Head of caudate nucleus (tissue), 42 donors: ENCODE measurements at regions not wholly inside any gene's neighbourhood (a gene's known extent, or its start where the extent isn't known, plus 50 kb on each side); places are given as distances from the start of the nearest gene placed in this dataset.
A peak's percentile ranks its signal among the peaks of the same experiment; 100 is the strongest.

ENCODE experiments used
- DNase-seq, 42 donors: peaks; one replicate each; pipeline versions ENCODE4 v3.0.0 to v3.0.0-alpha.2; 2020 to 2021; ENCODE audit warnings: mixed read lengths in 7 of 42
- intact Hi-C: fragments of 100-400 bp; cut with DNase I; formaldehyde crosslinking; loops from one replicate; pipeline ENCODE4 v1.15.0; 2022

- intact Hi-C loops, result no loop called here
- no peak for DNase-seq
Observed at GRCh38 chrX:155715141-155715540, 102.4 kb upstream of the TMLHE start.

DNA sequence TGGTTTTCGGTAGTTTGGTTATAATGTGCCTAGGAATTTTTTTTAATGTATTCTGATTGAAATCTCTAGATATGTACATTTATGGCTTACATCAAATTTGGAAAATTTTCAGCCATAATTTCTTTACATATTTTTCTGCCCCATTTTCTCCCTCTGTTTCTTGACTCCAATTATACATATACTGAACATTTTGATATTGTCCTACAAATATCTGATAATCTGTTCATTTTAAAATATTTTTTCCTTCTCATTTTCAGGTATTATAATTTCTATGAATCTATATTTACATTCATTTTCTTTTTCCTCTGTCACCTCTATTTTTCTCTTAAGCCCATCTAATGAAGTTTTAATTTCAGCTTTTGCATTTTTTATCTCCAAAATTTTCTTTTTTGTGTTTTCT, 82.7 kb upstream of the TMLHE start:
- no peak for DNase-seq
- intact Hi-C loops, result no loop called here

DNA sequence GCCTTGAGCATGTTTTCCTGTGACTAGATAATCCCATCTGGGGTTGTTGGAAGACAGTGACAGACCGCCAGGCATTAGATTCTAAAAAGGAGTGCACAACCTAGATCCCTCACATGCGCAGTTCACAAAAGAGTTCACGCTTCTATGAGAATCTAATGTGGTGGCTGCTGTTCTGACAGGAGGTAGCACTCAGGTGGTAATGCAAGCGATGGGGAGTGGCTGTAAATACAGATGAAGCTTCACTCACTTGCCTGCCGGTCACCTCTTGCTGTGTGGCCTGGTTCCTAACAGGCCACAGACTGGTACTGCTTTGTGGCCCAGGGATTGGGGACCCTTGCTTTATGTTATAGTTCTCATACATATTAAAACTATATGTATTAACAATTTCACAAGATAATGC, 81.9 kb upstream of the TMLHE start:
- DNase-seq, result no peak
- intact Hi-C loops, result no loop called here

DNA sequence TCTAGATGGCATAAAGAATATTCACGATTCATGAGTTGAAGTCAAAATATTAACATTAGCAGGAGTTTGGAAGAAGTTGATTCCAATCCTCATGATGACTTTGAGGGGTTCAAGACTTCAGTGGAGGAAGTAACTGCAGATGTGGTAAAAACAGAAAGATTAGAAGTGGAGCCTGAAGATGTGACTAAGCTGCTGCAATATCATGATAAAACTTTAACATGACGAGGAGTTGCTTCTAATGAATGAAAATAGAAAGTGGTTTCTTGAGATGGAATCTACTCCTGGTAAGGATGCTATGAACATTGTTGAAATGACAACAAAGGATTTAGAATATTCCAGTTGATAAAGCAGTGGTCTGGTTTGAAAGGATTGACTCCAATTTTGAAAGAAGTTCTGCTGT, 70.1 kb upstream of the TMLHE start:
- DNase-seq, result no peak
- intact Hi-C loops, result no loop called here

- intact Hi-C loops, result no loop called here
- DNase-seq, result no peak
Observed at GRCh38 chrX:155679715-155680114, 67.0 kb upstream of the TMLHE start.

DNA sequence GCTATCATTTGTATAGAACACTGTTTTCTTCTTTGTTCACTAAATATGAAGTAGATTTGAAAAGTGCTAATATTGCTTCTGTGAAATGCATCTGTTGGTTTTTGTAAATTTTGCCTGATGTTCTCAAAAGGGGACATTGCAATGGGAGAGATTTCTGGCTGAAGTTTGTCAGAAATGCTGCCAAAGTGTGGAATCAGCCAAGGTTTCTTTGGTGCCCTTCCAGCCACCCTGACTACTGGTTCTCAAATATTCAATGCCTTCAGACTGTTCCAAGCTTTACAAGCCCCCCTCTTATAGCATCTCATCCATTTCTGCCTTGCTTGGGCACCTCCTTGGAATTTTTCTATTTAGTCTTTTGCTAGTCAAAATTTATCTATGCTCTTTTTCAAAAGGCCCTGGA, 60.6 kb upstream of the TMLHE start:
- peak in 10 of 42 donors; percentile 0 to 48 (median 8) for DNase-seq
- intact Hi-C loops, result no loop called here

- intact Hi-C loops, result no loop called here
Observed at GRCh38 chrX:155666741-155667140, 54.0 kb upstream of the TMLHE start.

More at GRCh38 chrX:155666741-155667140, 54.0 kb upstream of the TMLHE start:
- no peak for DNase-seq
